SK-N-MC (cell line): ENCODE measurements at regions not wholly inside any gene's neighbourhood (a gene's known extent, or its start where the extent isn't known, plus 50 kb on each side); places are given as distances from the start of the nearest gene placed in this dataset.
A peak's percentile ranks its signal among the peaks of the same experiment; 100 is the strongest.

Experiments
- EZH2 ChIP-seq: fragments of 200-600 bp; sonication (generic); IDR thresholded peaks from one replicate; pipeline ENCODE4 v1.6.1; 2017; ENCODE audit warnings: antibody characterized with exemption
- FOXP2 ChIP-seq: optimal IDR thresholded peaks from 2 replicates; pipeline ENCODE3; 2011; ENCODE audit warnings: mild to moderate bottlenecking, moderate library complexity; ENCODE audit not compliant: insufficient read depth; ENCODE audit errors: extremely low read length, control extremely low read depth
- POLR2AphosphoS5 ChIP-seq: IDR thresholded peaks from 2 replicates; pipeline ENCODE4 v1.6.1; 2012; ENCODE audit warnings: mild to moderate bottlenecking, low read depth, low read length, borderline replicate concordance

GRCh38 chr16:13733561-13733960 is 186.4 kb upstream of the ERCC4 start:
- no peak; the same call in 1 of the 2 replicates for TF ChIP-seq POLR2AphosphoS5
- no peak for TF ChIP-seq EZH2
- peak; percentile 39 for TF ChIP-seq FOXP2
